Progenitor cell of endocrine pancreas (in vitro differentiated cells): ENCODE measurements at regions not wholly inside any gene's neighbourhood (a gene's known extent, or its start where the extent isn't known, plus 50 kb on each side); places are given as distances from the start of the nearest gene placed in this dataset.
A peak's percentile ranks its signal among the peaks of the same experiment; 100 is the strongest.

ENCODE experiments used
- DNase-seq: peaks from one replicate; pipeline ENCODE4 v3.0.0; 2021; ENCODE audit warnings: low spot score; ENCODE audit not compliant: unreplicated experiment
- H3K27ac Mint-ChIP-seq: 2 replicates; pipeline ENCODE4 v1.8.0; 2021; ENCODE audit warnings: mild to moderate bottlenecking, moderate library complexity, mixed read lengths
- H3K27me3 Mint-ChIP-seq: 2 replicates; pipeline ENCODE4 v1.8.0; 2021; ENCODE audit warnings: mixed read lengths
- H3K36me3 Mint-ChIP-seq: 2 replicates; pipeline ENCODE4 v1.8.0; 2022; ENCODE audit warnings: mixed read lengths; ENCODE audit not compliant: insufficient read depth
- H3K4me1 Mint-ChIP-seq: 2 replicates; pipeline ENCODE4 v1.8.0; 2021; ENCODE audit warnings: low read depth, mixed read lengths
- H3K4me3 Mint-ChIP-seq: 2 replicates; pipeline ENCODE4 v1.8.0; 2021; ENCODE audit warnings: low read depth, mild to moderate bottlenecking, moderate library complexity, mixed read lengths
- H3K9me3 Mint-ChIP-seq: 2 replicates; pipeline ENCODE4 v1.8.0; 2021; ENCODE audit warnings: low read depth, mixed read lengths
- CTCF ChIP-seq: fragments of 200-600 bp; sonication (generic); IDR thresholded peaks from one replicate; pipeline ENCODE4 v1.5.0; 2021; ENCODE audit warnings: antibody characterized with exemption, mild to moderate bottlenecking; ENCODE audit not compliant: unreplicated experiment

GRCh38 chr2:67845621-67846369 lies 217.0 kb downstream of the C1D start:
- Mint-ChIP-seq H3K27ac (no peak overlapping the region), H3K4me1 (peaks cover 21% of the 10 kb centered on the region), H3K4me3 (peak overlapping the region; percentile 53), H3K27me3 (no peaks in the 10 kb centered on the region), H3K9me3 (no peaks in the 10 kb centered on the region), H3K36me3 (no peaks in the 10 kb centered on the region)
- no peak for TF ChIP-seq CTCF
- no peak for DNase-seq

GRCh38 chr2:67846370-67847070 lies 216.3 kb downstream of the C1D start:
- DNase-seq = peak; percentile 70
- H3K27ac Mint-ChIP-seq = peak overlapping the region; percentile 85
- peak; percentile 82 for TF ChIP-seq CTCF
- peaks cover 2% of the 10 kb centered on the region for H3K27me3 Mint-ChIP-seq
- H3K4me3 Mint-ChIP-seq = peak overlapping the region; percentile 53
- peaks cover 21% of the 10 kb centered on the region for H3K4me1 Mint-ChIP-seq
- no peaks in the 10 kb centered on the region for H3K36me3 Mint-ChIP-seq
- H3K9me3 Mint-ChIP-seq = no peaks in the 10 kb centered on the region

- H3K27ac Mint-ChIP-seq = no peak overlapping the region
- H3K4me1 Mint-ChIP-seq = peaks cover 12% of the 10 kb centered on the region
- H3K9me3 Mint-ChIP-seq = no peaks in the 10 kb centered on the region
- no peaks in the 10 kb centered on the region for H3K36me3 Mint-ChIP-seq
- DNase-seq = no peak
- H3K27me3 Mint-ChIP-seq = peaks cover 10% of the 10 kb centered on the region
- H3K4me3 Mint-ChIP-seq = no peak overlapping the region
- no peak for TF ChIP-seq CTCF
These were observed 214.1 kb downstream of the C1D start for GRCh38 chr2:67848551-67849285.

- H3K4me3 Mint-ChIP-seq = no peak overlapping the region
- no peak overlapping the region for H3K27ac Mint-ChIP-seq
- no peaks in the 10 kb centered on the region for H3K36me3 Mint-ChIP-seq
- no peak for TF ChIP-seq CTCF
- peaks cover 4% of the 10 kb centered on the region for H3K4me1 Mint-ChIP-seq
- peaks cover 10% of the 10 kb centered on the region for H3K27me3 Mint-ChIP-seq
- DNase-seq = no peak
- no peaks in the 10 kb centered on the region for H3K9me3 Mint-ChIP-seq
These were observed 211.8 kb downstream of the C1D start for GRCh38 chr2:67851016-67851415.
